K562 (cell line): ENCODE measurements at regions not wholly inside any gene's neighbourhood (a gene's known extent, or its start where the extent isn't known, plus 50 kb on each side); places are given as distances from the start of the nearest gene placed in this dataset.

Experiments
- CBX3 ChIP-seq, 2 experiments: IDR thresholded peaks; 1 replicate in 1 of 2; 2 replicates in 1 of 2; pipeline ENCODE4 v1.6.1; 2012; ENCODE audit warnings: inconsistent platforms in 2 of 2, low read length in 2 of 2, borderline replicate concordance in 1 of 2, control low read depth in 1 of 2
- CEBPB ChIP-seq: fragments of 450-650 bp; IDR thresholded peaks from 2 replicates; pipeline ENCODE4 v1.6.1; 2016; ENCODE audit warnings: missing genetic modification characterization, missing compliant biosample characterization
- CXXC5 ChIP-seq: fragments of 250-450 bp; sonication (Bioruptor Pico); IDR thresholded peaks from 2 replicates; pipeline ENCODE4 v1.8.0; 2022; ENCODE audit warnings: inconsistent platforms, mild to moderate bottlenecking, moderate library complexity
- ELF1 ChIP-seq: fragments of 200-800 bp; sonication (Bioruptor generic); IDR thresholded peaks from 2 replicates; pipeline ENCODE4 v1.6.1; 2016; ENCODE audit warnings: missing genetic modification characterization, missing compliant biosample characterization
- KLF16 ChIP-seq: IDR thresholded peaks from 2 replicates; pipeline ENCODE4 v1.6.1; 2016; ENCODE audit warnings: antibody characterized with exemption
- MEIS2 ChIP-seq: fragments of 450-650 bp; IDR thresholded peaks from 2 replicates; pipeline ENCODE4 v1.6.1; 2014; ENCODE audit warnings: mild to moderate bottlenecking; ENCODE audit not compliant: partially characterized antibody
- NCOA2 ChIP-seq, 2 experiments: fragments of 450-650 bp; IDR thresholded peaks; 2 replicates each; pipeline ENCODE4 v1.6.1; 2018; ENCODE audit warnings: mild to moderate bottlenecking in 2 of 2, moderate library complexity in 1 of 2; ENCODE audit not compliant: partially characterized antibody in 2 of 2
- RUNX1 ChIP-seq: sonication (generic); IDR thresholded peaks from 2 replicates; pipeline ENCODE4 v1.6.1; 2016; ENCODE audit warnings: antibody characterized with exemption, low read depth
- SMARCA4 ChIP-seq: fragments of 450-650 bp; IDR thresholded peaks from 2 replicates; pipeline ENCODE4 v1.6.1; 2016
- SPI1 ChIP-seq: IDR thresholded peaks from 2 replicates; pipeline ENCODE4 v1.6.1; 2011; ENCODE audit warnings: low read depth, low read length, control low read depth, borderline replicate concordance
- TOE1 ChIP-seq, 2 experiments: fragments of 450-650 bp in 1 of 2; sonication (generic) in 1 of 2; formaldehyde crosslinking in 1 of 2; IDR thresholded peaks; 2 replicates each; pipeline versions ENCODE4 v1.7.1 to v1.8.0; 2016 to 2022; ENCODE audit warnings: borderline replicate concordance in 2 of 2, mild to moderate bottlenecking in 2 of 2, antibody characterized with exemption in 1 of 2, inconsistent platforms in 1 of 2, low read depth in 1 of 2, missing genetic modification reagents in 1 of 2, moderate library complexity in 1 of 2
- ZNF133 ChIP-seq: fragments of 250-450 bp; sonication (Bioruptor Pico); IDR thresholded peaks from 2 replicates; pipeline ENCODE4 v1.4.0; 2020; ENCODE audit warnings: mild to moderate bottlenecking
- ZNF3 ChIP-seq: fragments of 250-450 bp; sonication (Bioruptor Pico); IDR thresholded peaks from 2 replicates; pipeline ENCODE4 v1.5.0; 2021; ENCODE audit warnings: mild to moderate bottlenecking, moderate library complexity
- ZNF699 ChIP-seq: fragments of 250-450 bp; sonication (Bioruptor Pico); IDR thresholded peaks from 2 replicates; pipeline ENCODE4 v1.8.0; 2021; ENCODE audit warnings: mild to moderate bottlenecking, moderate library complexity; ENCODE audit not compliant: insufficient replicate concordance
- ZNF778 ChIP-seq: fragments of 450-650 bp; formaldehyde crosslinking; IDR thresholded peaks from 2 replicates; pipeline ENCODE4 v1.4.0; 2020; ENCODE audit warnings: mild to moderate bottlenecking, moderate library complexity
- TF ChIP-seq, protein P1 (sequence below): fragments of 250-450 bp; sonication (Bioruptor Pico); IDR thresholded peaks from 2 replicates; pipeline ENCODE4 v1.5.0; 2021; ENCODE audit warnings: mild to moderate bottlenecking, borderline replicate concordance
- TF ChIP-seq, protein P2 (sequence below): fragments of 250-450 bp; sonication (Bioruptor Pico); IDR thresholded peaks from 2 replicates; pipeline ENCODE4 v1.8.0; 2022; ENCODE audit warnings: inconsistent platforms, mild to moderate bottlenecking, moderate library complexity, borderline replicate concordance
- TF ChIP-seq, protein P3 (sequence below): fragments of 450-650 bp; IDR thresholded peaks from 2 replicates; pipeline ENCODE4 v1.6.1; 2016; ENCODE audit warnings: mild to moderate bottlenecking
- TF ChIP-seq, protein P4 (sequence below): fragments of 450-650 bp; IDR thresholded peaks from 2 replicates; pipeline ENCODE4 v1.6.1; 2017; ENCODE audit warnings: antibody characterized with exemption, mild to moderate bottlenecking

DNA sequence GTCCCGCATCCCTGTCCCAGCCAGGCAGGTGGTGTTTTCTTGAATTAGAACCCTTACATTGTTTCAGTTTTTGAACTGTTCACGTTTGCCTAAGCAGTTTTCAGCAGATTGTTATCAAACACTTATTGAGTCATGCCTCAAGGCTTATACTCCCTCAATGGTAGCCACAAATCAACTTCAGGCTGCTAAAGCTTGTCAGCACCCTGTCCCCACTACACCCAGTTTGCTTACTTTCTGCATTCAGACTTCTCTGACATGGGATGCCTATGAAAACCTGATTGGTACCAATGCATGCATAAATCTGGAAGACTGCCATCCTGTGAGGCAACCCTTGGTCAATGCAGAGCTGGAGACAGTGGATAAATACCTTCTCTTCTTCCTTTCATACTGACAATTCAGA is 225.4 kb downstream of the BTG1 start (continued):
- TF ChIP-seq CBX3 (IDR thresholded peaks at IDR 0.05; ENCODE audit: borderline replicate concordance in 1 of 2, low read length in 2 of 2): no peak
- no peak for TF ChIP-seq RUNX1
- TF ChIP-seq, protein P1, sequence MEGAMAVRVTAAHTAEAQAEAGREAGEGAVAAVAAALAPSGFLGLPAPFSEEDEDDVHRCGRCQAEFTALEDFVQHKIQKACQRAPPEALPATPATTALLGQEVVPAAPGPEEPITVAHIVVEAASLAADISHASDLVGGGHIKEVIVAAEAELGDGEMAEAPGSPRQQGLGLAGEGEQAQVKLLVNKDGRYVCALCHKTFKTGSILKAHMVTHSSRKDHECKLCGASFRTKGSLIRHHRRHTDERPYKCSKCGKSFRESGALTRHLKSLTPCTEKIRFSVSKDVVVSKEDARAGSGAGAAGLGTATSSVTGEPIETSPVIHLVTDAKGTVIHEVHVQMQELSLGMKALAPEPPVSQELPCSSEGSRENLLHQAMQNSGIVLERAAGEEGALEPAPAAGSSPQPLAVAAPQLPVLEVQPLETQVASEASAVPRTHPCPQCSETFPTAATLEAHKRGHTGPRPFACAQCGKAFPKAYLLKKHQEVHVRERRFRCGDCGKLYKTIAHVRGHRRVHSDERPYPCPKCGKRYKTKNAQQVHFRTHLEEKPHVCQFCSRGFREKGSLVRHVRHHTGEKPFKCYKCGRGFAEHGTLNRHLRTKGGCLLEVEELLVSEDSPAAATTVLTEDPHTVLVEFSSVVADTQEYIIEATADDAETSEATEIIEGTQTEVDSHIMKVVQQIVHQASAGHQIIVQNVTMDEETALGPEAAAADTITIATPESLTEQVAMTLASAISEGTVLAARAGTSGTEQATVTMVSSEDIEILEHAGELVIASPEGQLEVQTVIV (CRISPR knock-in tag): no peak
- TF ChIP-seq, protein P2, sequence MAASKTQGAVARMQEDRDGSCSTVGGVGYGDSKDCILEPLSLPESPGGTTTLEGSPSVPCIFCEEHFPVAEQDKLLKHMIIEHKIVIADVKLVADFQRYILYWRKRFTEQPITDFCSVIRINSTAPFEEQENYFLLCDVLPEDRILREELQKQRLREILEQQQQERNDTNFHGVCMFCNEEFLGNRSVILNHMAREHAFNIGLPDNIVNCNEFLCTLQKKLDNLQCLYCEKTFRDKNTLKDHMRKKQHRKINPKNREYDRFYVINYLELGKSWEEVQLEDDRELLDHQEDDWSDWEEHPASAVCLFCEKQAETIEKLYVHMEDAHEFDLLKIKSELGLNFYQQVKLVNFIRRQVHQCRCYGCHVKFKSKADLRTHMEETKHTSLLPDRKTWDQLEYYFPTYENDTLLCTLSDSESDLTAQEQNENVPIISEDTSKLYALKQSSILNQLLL: no peak
- no peak for TF ChIP-seq ZNF699 (CRISPR knock-in tag)
- peak; percentile 62; the same call in 1 of the 2 replicates for TF ChIP-seq SMARCA4
- no peak for TF ChIP-seq KLF16
- no peak for TF ChIP-seq CXXC5
- peak; percentile 97 for TF ChIP-seq MEIS2
- no peak for TF ChIP-seq ZNF133 (CRISPR knock-in tag)
- TF ChIP-seq, protein P3, sequence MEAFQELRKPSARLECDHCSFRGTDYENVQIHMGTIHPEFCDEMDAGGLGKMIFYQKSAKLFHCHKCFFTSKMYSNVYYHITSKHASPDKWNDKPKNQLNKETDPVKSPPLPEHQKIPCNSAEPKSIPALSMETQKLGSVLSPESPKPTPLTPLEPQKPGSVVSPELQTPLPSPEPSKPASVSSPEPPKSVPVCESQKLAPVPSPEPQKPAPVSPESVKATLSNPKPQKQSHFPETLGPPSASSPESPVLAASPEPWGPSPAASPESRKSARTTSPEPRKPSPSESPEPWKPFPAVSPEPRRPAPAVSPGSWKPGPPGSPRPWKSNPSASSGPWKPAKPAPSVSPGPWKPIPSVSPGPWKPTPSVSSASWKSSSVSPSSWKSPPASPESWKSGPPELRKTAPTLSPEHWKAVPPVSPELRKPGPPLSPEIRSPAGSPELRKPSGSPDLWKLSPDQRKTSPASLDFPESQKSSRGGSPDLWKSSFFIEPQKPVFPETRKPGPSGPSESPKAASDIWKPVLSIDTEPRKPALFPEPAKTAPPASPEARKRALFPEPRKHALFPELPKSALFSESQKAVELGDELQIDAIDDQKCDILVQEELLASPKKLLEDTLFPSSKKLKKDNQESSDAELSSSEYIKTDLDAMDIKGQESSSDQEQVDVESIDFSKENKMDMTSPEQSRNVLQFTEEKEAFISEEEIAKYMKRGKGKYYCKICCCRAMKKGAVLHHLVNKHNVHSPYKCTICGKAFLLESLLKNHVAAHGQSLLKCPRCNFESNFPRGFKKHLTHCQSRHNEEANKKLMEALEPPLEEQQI: no peak
- no peak for TF ChIP-seq ZNF778 (CRISPR knock-in tag)
- TF ChIP-seq CEBPB: peak; percentile 65
- TF ChIP-seq NCOA2 (IDR thresholded peaks at IDR 0.05; ENCODE audit: partially characterized antibody in 2 of 2): no peak
- no peak for TF ChIP-seq ZNF3 (CRISPR knock-in tag)
- TF ChIP-seq TOE1 (IDR thresholded peaks at IDR 0.05; ENCODE audit: borderline replicate concordance): no peak
- TF ChIP-seq TOE1 (CRISPR knock-in tag; IDR thresholded peaks at IDR 0.05; ENCODE audit: borderline replicate concordance, low read depth): no peak
- TF ChIP-seq SPI1: no peak
- TF ChIP-seq ELF1 (tag): no peak
- TF ChIP-seq, protein P4, sequence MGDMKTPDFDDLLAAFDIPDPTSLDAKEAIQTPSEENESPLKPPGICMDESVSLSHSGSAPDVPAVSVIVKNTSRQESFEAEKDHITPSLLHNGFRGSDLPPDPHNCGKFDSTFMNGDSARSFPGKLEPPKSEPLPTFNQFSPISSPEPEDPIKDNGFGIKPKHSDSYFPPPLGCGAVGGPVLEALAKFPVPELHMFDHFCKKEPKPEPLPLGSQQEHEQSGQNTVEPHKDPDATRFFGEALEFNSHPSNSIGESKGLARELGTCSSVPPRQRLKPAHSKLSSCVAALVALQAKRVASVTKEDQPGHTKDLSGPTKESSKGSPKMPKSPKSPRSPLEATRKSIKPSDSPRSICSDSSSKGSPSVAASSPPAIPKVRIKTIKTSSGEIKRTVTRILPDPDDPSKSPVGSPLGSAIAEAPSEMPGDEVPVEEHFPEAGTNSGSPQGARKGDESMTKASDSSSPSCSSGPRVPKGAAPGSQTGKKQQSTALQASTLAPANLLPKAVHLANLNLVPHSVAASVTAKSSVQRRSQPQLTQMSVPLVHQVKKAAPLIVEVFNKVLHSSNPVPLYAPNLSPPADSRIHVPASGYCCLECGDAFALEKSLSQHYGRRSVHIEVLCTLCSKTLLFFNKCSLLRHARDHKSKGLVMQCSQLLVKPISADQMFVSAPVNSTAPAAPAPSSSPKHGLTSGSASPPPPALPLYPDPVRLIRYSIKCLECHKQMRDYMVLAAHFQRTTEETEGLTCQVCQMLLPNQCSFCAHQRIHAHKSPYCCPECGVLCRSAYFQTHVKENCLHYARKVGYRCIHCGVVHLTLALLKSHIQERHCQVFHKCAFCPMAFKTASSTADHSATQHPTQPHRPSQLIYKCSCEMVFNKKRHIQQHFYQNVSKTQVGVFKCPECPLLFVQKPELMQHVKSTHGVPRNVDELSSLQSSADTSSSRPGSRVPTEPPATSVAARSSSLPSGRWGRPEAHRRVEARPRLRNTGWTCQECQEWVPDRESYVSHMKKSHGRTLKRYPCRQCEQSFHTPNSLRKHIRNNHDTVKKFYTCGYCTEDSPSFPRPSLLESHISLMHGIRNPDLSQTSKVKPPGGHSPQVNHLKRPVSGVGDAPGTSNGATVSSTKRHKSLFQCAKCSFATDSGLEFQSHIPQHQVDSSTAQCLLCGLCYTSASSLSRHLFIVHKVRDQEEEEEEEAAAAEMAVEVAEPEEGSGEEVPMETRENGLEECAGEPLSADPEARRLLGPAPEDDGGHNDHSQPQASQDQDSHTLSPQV: no peak
